BJ (cell line): ENCODE measurements at regions not wholly inside any gene's neighbourhood (a gene's known extent, or its start where the extent isn't known, plus 50 kb on each side); places are given as distances from the start of the nearest gene placed in this dataset.

Source experiments
- CTCF ChIA-PET: fragments of 350-600 bp; formaldehyde crosslinking; extraction: SDS; loops from one replicate; lab custom pipeline; 2021; ENCODE audit warnings: antibody characterized with exemption, inconsistent platforms; lab: Yijun Ruan, JAX
- POLR2A ChIA-PET: fragments of 300-600 bp; sonication (Branson Sonifier 250); formaldehyde crosslinking; extraction: SDS; loops from one replicate; lab custom pipeline; 2021; ENCODE audit warnings: antibody characterized with exemption; lab: Charles Lee
- DNase-seq: peaks from one replicate; pipeline ENCODE4 v3.0.0-alpha.2; 2011; ENCODE audit warnings: low read depth
- H3K27me3 ChIP-seq: 2 replicates; pipeline ENCODE4 v1.6.0; 2011; ENCODE audit warnings: low read length; ENCODE audit not compliant: control insufficient read depth, insufficient read depth
- H3K36me3 ChIP-seq: 2 replicates; pipeline ENCODE4 v1.5.1; 2011; ENCODE audit warnings: low read length; ENCODE audit not compliant: control insufficient read depth, insufficient read depth
- H3K4me3 ChIP-seq: 2 replicates; pipeline ENCODE4 v1.5.1; 2011; ENCODE audit warnings: low read depth, mild to moderate bottlenecking, control low read depth, low read length
- CTCF ChIP-seq: IDR thresholded peaks from 2 replicates; pipeline ENCODE4 v1.5.1; 2011; ENCODE audit warnings: low read depth, mild to moderate bottlenecking, control low read depth, inconsistent platforms, low read length, moderate library complexity; ENCODE audit not compliant: insufficient read depth

GRCh38 chr6:169998457-169998856 lies 247.0 kb downstream of the ERMARD start:
- no peak overlapping the region for H3K4me3 ChIP-seq
- ChIA-PET CTCF (interaction anchor here (1.1 to 1.2 kb wide), 2 partner anchors 53 to 528 kb away, joined by 3 read pairs; no protein-coding TSS in a partner anchor), POLR2A (no interaction called here)
- H3K36me3 ChIP-seq: no peaks in the 10 kb centered on the region
- TF ChIP-seq CTCF: no peak
- H3K27me3 ChIP-seq: no peaks in the 10 kb centered on the region
- DNase-seq: no peak

GRCh38 chr6:169997930-169998218 lies 246.5 kb downstream of the ERMARD start:
- Histone ChIP-seq H3K36me3 (no peaks in the 10 kb centered on the region), H3K27me3 (no peaks in the 10 kb centered on the region), H3K4me3 (no peak overlapping the region)
- no peak for TF ChIP-seq CTCF
- DNase-seq: no peak
- CTCF ChIA-PET: no interaction called here
- POLR2A ChIA-PET: no interaction called here

DNA sequence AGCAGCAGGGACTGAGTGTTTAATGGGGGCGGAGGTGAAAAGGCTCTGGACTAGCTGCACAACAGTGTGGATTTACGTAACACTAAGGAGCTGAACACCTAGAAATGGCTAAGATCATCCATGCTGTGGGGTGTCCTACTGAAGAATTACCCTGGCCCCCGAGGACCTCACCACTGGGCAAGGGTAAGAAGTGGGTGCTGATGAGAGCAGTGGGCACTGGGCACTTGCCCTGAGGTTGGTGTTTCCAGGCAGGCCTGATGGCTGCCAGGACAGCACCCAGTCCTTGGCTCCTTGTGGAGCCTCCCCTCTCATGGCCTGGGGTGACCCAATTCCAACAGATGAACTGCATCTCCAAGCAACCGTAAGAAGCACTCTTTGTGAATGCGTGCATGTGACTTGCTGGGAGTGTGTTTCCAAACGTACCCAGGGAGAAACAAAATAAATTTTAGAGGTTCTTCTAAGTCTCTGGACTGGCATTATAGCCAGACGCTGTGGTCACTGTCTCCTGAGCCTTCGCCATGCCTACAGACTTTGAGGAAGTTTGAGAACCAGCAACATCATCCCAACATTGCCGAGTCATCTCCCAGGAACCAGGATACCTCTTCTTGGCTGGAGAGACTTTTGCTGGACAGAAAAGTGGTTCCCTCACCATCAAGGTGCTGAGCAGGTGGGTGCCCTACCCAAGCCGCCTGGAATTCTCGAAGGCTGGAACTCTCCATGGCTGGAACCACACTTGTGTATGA lies 245.9 kb downstream of the ERMARD start:
- H3K4me3 ChIP-seq: no peak overlapping the region
- ChIA-PET CTCF (no interaction called here), POLR2A (no interaction called here)
- H3K27me3 ChIP-seq: no peaks in the 10 kb centered on the region
- TF ChIP-seq CTCF: no peak
- no peak for DNase-seq
- H3K36me3 ChIP-seq: no peaks in the 10 kb centered on the region

DNA sequence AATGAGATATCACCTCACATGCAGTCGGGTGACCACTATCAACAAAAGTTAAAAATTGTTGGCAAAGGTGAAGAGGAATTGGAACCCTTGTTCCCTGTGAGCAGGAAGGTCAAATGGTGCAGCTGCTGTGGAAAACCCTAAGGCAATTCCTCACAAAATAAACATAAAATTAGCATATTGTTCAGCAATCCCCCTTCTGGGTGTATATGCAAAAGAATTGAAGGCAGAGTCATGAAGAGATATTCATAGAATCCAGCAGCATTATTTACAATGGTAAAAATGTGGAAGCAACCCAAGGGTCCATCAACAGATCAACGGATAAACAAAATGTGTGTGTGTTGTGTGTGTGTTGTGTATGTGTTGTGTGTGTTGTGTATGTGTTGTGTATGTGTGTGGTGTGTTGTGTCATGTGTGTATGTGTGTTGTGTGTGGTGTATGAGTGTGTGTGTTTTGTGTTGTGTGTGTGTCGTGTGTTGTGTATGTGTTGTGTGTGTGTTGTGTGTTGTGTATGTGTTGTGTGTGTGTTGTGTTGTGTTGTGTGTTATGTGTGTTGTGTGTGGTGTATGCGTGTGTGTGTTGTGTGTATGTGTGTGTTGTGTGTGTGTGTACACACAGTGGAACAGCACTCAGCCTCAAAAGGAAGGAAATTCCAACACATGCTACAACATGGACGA lies 245.1 kb downstream of the ERMARD start:
- POLR2A ChIA-PET: no interaction called here
- CTCF ChIA-PET: no interaction called here

DNA sequence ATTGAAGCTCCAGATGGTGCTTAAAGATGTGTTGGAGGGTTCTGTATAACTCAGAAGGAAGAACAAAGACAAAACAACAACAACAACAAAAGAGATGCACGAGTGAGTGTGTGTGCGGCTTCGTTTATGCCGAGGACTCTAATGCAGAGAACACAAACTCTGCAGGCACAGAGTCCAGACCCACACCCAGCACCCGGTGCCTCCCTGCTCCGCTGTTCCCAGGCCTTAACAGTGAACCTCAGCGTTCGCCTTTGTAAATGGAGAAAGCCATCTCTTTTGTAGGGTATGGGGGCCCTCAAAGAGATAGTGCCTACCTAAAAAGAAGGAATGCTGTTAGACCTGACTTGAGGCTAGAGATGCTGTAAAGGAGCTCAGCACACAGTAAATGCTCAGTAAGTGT lies 243.3 kb downstream of the ERMARD start:
- Histone ChIP-seq H3K36me3 (no peaks in the 10 kb centered on the region), H3K27me3 (no peaks in the 10 kb centered on the region), H3K4me3 (no peak overlapping the region)
- CTCF ChIA-PET: interaction anchor here (1.2 kb wide), 1 partner anchor 11 kb away, joined by 3 read pairs; no protein-coding TSS in a partner anchor
- no peak for DNase-seq
- POLR2A ChIA-PET: no interaction called here
- no peak for TF ChIP-seq CTCF

More for the DNA sequence above, 245.1 kb downstream of the ERMARD start:
- TF ChIP-seq CTCF: no peak
- no peak overlapping the region for H3K4me3 ChIP-seq
- no peaks in the 10 kb centered on the region for H3K27me3 ChIP-seq
- DNase-seq: no peak
- no peaks in the 10 kb centered on the region for H3K36me3 ChIP-seq
